HEK293T (cell line): ENCODE measurements at regions not wholly inside any gene's neighbourhood (a gene's known extent, or its start where the extent isn't known, plus 50 kb on each side); places are given as distances from the start of the nearest gene placed in this dataset.
A peak's percentile ranks its signal among the peaks of the same experiment; 100 is the strongest.

Source experiments
- CTCF ChIA-PET: fragments of 350-600 bp; formaldehyde crosslinking; extraction: SDS; loops from one replicate; lab custom pipeline; 2021; ENCODE audit warnings: antibody characterized with exemption, inconsistent platforms; lab: Yijun Ruan, JAX
- POLR2A ChIA-PET: fragments of 350-600 bp; formaldehyde crosslinking; extraction: SDS; loops from one replicate; lab custom pipeline; 2020; ENCODE audit warnings: antibody characterized with exemption, inconsistent platforms; lab: Yijun Ruan, JAX
- DNase-seq: peaks from one replicate; pipeline ENCODE4 v3.0.0; 2012; ENCODE audit warnings: mixed read lengths; ENCODE audit errors: extremely low spot score
- ARNT ChIP-seq: fragments of 450-650 bp; IDR thresholded peaks from 2 replicates; pipeline ENCODE4 v1.6.1; 2017; ENCODE audit warnings: mild to moderate bottlenecking
- BHLHE40 ChIP-seq: fragments of 450-650 bp; IDR thresholded peaks from 2 replicates; pipeline ENCODE4 v1.6.1; 2016; ENCODE audit warnings: mild to moderate bottlenecking, moderate library complexity, borderline replicate concordance
- CTBP1 ChIP-seq: fragments of 450-650 bp; IDR thresholded peaks from 2 replicates; pipeline ENCODE4 v1.6.1; 2016; ENCODE audit warnings: borderline replicate concordance
- ELF4 ChIP-seq: fragments of 450-650 bp; IDR thresholded peaks from 2 replicates; pipeline ENCODE4 v1.6.1; 2017; ENCODE audit warnings: antibody characterized with exemption
- FOXA1 ChIP-seq: fragments of 450-650 bp; IDR thresholded peaks from 2 replicates; pipeline ENCODE4 v1.6.1; 2016; ENCODE audit warnings: mild to moderate bottlenecking
- FOXK2 ChIP-seq: fragments of 450-650 bp; IDR thresholded peaks from 2 replicates; pipeline ENCODE4 v1.6.1; 2016; ENCODE audit warnings: mild to moderate bottlenecking
- FOXM1 ChIP-seq: fragments of 450-650 bp; IDR thresholded peaks from 2 replicates; pipeline ENCODE4 v1.6.1; 2017; ENCODE audit warnings: mild to moderate bottlenecking, borderline replicate concordance
- HDGF ChIP-seq: fragments of 450-650 bp; IDR thresholded peaks from 2 replicates; pipeline ENCODE4 v1.6.1; 2017; ENCODE audit warnings: antibody characterized with exemption, borderline replicate concordance
- L3MBTL2 ChIP-seq: fragments of 450-650 bp; conservative IDR thresholded peaks from 2 replicates; pipeline ENCODE4 v1.6.1; 2016; ENCODE audit warnings: mild to moderate bottlenecking
- LEF1 ChIP-seq: fragments of 450-650 bp; IDR thresholded peaks from 2 replicates; pipeline ENCODE4 v1.6.1; 2017; ENCODE audit warnings: mild to moderate bottlenecking, borderline replicate concordance
- NFRKB ChIP-seq: fragments of 450-650 bp; IDR thresholded peaks from 2 replicates; pipeline ENCODE4 v1.6.1; 2016; ENCODE audit warnings: mild to moderate bottlenecking, moderate library complexity
- SP1 ChIP-seq: fragments of 450-650 bp; IDR thresholded peaks from 2 replicates; pipeline ENCODE4 v1.6.1; 2017
- SUZ12 ChIP-seq: fragments of 450-650 bp; IDR thresholded peaks from 2 replicates; pipeline ENCODE4 v1.6.1; 2016; ENCODE audit warnings: mild to moderate bottlenecking
- TARDBP ChIP-seq: fragments of 450-650 bp; IDR thresholded peaks from 2 replicates; pipeline ENCODE4 v1.6.1; 2016
- ZNF384 ChIP-seq: fragments of 450-650 bp; IDR thresholded peaks from 2 replicates; pipeline ENCODE4 v1.6.1; 2016
- TF ChIP-seq, protein P1 (sequence below): fragments of 450-650 bp; IDR thresholded peaks from 2 replicates; pipeline ENCODE4 v1.6.1; 2016

DNA sequence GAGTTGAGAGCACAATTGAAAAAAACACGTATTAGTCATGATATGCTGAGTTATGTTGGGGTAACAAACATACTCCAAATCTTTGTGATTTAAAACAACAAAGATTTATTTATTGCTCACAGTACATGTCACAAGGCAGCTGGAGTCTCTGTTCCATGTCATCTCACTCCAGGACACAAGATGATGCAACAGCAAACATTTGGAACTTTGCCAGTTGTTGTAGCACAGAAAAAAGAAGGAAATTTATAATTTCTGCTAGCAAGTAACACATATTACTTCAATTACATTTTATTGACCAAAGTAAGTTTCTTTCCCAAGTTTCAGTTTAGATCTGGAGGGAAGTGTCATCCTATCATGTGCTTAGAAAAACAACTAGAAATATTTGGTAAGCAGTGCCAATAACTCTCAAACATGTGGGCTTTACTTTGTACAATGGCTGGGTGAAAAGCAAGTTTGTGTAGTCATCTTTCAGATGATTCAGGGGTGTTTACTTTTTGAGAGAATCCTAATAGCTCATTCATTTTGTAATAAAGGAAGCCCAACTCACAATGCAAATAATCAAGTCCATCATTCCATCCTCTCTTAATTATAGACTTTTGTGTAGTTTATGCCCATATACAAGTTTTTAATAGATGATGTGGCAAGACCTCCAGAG is 452.3 kb downstream of the ZIC3 start:
- DNase-seq: no peak
- CTCF ChIA-PET: no interaction called here
- POLR2A ChIA-PET: no interaction called here
- TF ChIP-seq TARDBP (no peak), SP1 (no peak), CTBP1 (no peak), FOXM1 (no peak), HDGF (no peak), FOXA1 (no peak), BHLHE40 (no peak), NFRKB (no peak), LEF1 (no peak), ELF4 (no peak), ZNF384 (no peak), L3MBTL2 (no peak), SUZ12 (no peak), FOXK2 (no peak), ARNT (no peak)
- TF ChIP-seq, protein P1, sequence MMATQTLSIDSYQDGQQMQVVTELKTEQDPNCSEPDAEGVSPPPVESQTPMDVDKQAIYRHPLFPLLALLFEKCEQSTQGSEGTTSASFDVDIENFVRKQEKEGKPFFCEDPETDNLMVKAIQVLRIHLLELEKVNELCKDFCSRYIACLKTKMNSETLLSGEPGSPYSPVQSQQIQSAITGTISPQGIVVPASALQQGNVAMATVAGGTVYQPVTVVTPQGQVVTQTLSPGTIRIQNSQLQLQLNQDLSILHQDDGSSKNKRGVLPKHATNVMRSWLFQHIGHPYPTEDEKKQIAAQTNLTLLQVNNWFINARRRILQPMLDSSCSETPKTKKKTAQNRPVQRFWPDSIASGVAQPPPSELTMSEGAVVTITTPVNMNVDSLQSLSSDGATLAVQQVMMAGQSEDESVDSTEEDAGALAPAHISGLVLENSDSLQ: no peak

DNA sequence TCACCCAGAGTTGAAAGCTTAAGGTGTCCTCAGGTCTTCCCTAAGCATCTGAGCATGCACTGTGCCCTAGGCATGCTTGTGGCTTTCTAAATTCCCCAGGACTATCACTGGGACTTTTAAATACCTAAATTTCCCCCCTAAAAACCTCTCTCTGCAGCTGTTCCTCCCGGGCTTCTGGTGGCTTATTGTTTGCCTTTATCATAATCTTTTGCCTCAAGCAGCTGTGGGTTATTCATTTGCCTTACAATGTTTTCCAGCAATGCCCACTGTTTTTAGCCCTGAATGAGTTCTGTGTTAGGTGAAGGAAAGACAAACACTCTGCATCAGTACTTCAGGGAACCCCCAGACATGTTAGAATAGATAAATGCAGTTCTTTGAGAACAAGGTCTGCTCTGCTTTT is 455.0 kb downstream of the ZIC3 start:
- POLR2A ChIA-PET: no interaction called here
- CTCF ChIA-PET: no interaction called here
- TF ChIP-seq, protein P1: no peak
- TF ChIP-seq CTBP1 (no peak), FOXM1 (no peak), ELF4 (no peak), ZNF384 (no peak), TARDBP (no peak), HDGF (no peak), SUZ12 (no peak)
- no peak for DNase-seq

DNA sequence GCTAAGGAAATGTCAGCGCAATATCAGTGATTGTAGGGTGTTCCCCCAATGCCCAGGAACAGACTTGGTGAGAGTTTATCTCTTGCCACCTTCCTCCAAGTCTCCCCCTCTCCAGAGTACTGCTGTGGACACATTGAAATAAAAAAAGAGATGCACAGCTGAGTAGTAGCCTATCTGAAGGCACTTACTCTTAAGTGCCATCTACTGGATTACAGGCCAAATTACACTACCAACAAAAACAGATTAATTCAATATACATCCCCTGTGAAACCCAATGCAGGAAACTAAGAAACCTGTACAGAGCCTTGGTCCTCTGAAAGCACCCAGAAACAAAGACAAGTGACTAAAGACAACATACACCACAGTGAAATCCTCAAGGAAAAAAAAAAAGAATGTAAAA is 460.3 kb downstream of the ZIC3 start:
- ChIA-PET POLR2A (no interaction called here), CTCF (interaction anchor here (0.6 to 1.1 kb wide), 2 partner anchors 594 to 860 kb away, joined by 3 read pairs; no protein-coding TSS in a partner anchor)
- peak; percentile 30 for DNase-seq
- TF ChIP-seq ELF4 (no peak), CTBP1 (no peak), FOXA1 (no peak), TARDBP (no peak), FOXK2 (no peak), SUZ12 (no peak)

DNA sequence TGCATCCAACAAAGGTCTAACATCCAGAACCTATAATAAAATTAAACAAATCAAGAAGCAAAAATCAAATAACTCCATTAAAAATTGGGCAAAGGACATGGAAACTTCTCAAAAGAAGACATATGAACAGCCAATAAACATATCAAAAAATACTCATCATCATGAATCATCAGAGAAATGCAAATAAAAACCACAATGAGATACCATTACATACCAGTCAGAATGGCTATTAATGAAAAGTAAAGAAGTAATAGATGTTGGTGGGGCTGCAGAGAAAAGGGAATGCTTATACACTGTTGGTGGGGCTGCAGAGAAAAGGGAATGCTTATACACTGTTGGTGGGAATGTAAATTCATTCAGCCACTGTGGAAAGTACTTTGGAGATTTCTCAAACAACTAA is 465.8 kb downstream of the ZIC3 start:
- DNase-seq: no peak
- ChIA-PET CTCF (no interaction called here), POLR2A (no interaction called here)
- TF ChIP-seq L3MBTL2 (no peak), SP1 (no peak), NFRKB (no peak), TARDBP (no peak), FOXM1 (no peak), ZNF384 (no peak), CTBP1 (no peak), LEF1 (no peak)
- TF ChIP-seq, protein P1: no peak

DNA sequence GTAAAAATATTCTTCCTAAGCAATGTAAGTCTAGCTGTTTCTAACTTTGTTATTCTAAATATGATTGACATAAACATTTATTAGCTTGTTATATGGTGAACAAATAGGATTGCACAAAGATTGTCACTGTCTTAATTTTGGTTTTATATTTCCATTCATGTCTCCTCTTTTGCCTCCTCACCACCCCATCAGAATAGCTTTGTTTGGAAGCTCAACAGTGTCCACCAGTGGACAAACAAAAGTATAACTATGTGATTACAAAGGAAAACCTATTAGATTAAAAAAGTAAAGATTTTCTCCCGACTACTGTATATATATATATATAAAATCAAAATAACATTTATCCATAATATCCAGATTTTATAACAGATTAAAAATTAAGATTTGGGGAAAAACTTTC is 468.2 kb downstream of the ZIC3 start:
- CTCF ChIA-PET: interaction anchor here (0.6 to 1.4 kb wide), 3 partner anchors 9 to 764 kb away, joined by 3 to 5 read pairs (median 3); no protein-coding TSS in a partner anchor
- TF ChIP-seq L3MBTL2 (no peak), SUZ12 (no peak), BHLHE40 (no peak), FOXA1 (no peak), CTBP1 (no peak), FOXK2 (no peak), HDGF (no peak), ZNF384 (no peak), SP1 (no peak), FOXM1 (no peak)
- TF ChIP-seq, protein P1: no peak
- no peak for DNase-seq

DNA sequence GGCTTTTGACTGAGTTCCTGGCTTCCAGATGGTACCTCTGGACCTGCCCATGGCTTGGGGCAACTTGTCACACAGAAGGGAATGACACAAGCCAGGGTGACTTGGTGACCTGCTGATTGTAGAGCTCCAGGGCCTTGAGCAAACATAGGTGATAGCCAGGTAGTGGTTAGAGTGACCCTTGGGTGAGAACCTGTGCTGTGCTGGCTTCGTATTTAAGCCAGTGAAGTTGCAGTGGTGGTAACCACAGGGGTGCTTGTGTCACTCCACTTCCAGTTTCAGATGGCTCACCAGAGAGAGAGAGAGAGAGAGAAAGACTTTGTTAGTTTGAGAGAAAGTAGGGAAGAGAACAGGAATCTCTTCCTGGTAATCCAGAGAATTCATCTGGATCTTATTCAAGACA is 471.6 kb downstream of the ZIC3 start:
- no peak for TF ChIP-seq FOXA1
- TF ChIP-seq L3MBTL2: no peak
- no peak for TF ChIP-seq SP1
- no peak for TF ChIP-seq NFRKB
- no peak for TF ChIP-seq FOXK2
- no peak for TF ChIP-seq SUZ12
- no peak for TF ChIP-seq FOXM1
- TF ChIP-seq LEF1: no peak
- TF ChIP-seq, protein P1: no peak
- no peak for TF ChIP-seq ARNT
- TF ChIP-seq ELF4: no peak
- no peak for TF ChIP-seq HDGF
- no peak for TF ChIP-seq ZNF384
- TF ChIP-seq BHLHE40: no peak
- TF ChIP-seq CTBP1: no peak
- POLR2A ChIA-PET: no interaction called here
- no peak for DNase-seq
- CTCF ChIA-PET: no interaction called here

More for the DNA sequence above, 468.2 kb downstream of the ZIC3 start:
- POLR2A ChIA-PET: no interaction called here
